MCF 10A (cell line): ENCODE measurements at regions not wholly inside any gene's neighbourhood (a gene's known extent, or its start where the extent isn't known, plus 50 kb on each side); places are given as distances from the start of the nearest gene placed in this dataset.

Experiments used
- BruUV-seq: library from RNA; stranded (reverse); fragments of 400-500 nt; replicated peaks from 2 replicates; lab custom pipeline; 2021; lab: Mats Ljungman, UMichigan
- CTCF ChIA-PET: fragments of 300-600 bp; sonication (Branson Sonifier 250); formaldehyde crosslinking; extraction: SDS; loops from one replicate; lab custom pipeline; 2021; ENCODE audit warnings: antibody characterized with exemption, inconsistent platforms; lab: Yijun Ruan, JAX
- POLR2A ChIA-PET: fragments of 300-600, 350-650 bp; sonication (Branson Sonifier 250); formaldehyde crosslinking; extraction: SDS; loops from one replicate; lab custom pipeline; 2020; ENCODE audit warnings: antibody characterized with exemption, inconsistent platforms; lab: Yijun Ruan, JAX
- DNase-seq: peaks from one replicate; pipeline ENCODE4 v3.0.0-alpha.2; 2018; ENCODE audit not compliant: unreplicated experiment
- H3K27ac Mint-ChIP-seq: one replicate; pipeline ENCODE4 v1.8.0; 2022; ENCODE audit warnings: mild to moderate bottlenecking, low read depth, mixed read lengths; ENCODE audit not compliant: unreplicated experiment
- H3K27me3 Mint-ChIP-seq: one replicate; pipeline ENCODE4 v1.8.0; 2022; ENCODE audit warnings: mixed read lengths; ENCODE audit not compliant: insufficient read depth, unreplicated experiment
- H3K36me3 Mint-ChIP-seq: one replicate; pipeline ENCODE4 v1.8.0; 2022; ENCODE audit warnings: mild to moderate bottlenecking, moderate library complexity, mixed read lengths; ENCODE audit not compliant: insufficient read depth, unreplicated experiment
- H3K4me1 Mint-ChIP-seq: one replicate; pipeline ENCODE4 v1.8.0; 2022; ENCODE audit warnings: mixed read lengths; ENCODE audit not compliant: insufficient read depth, unreplicated experiment
- H3K4me3 Mint-ChIP-seq: one replicate; pipeline ENCODE4 v1.8.0; 2022; ENCODE audit warnings: mild to moderate bottlenecking, moderate library complexity, mixed read lengths; ENCODE audit not compliant: unreplicated experiment
- H3K9me3 Mint-ChIP-seq: one replicate; pipeline ENCODE4 v1.8.0; 2022; ENCODE audit warnings: mixed read lengths; ENCODE audit not compliant: unreplicated experiment
- intact Hi-C: fragments of 100-400 bp; cut with micrococcal nuclease; formaldehyde crosslinking; loops from 2 replicates; pipeline ENCODE4 v1.14.1; 2022
- TF ChIP-seq, protein P1 (sequence below): fragments of 200-600 bp; IDR thresholded peaks from one replicate; pipeline ENCODE4 v1.8.0; 2022; ENCODE audit warnings: antibody characterized with exemption, mild to moderate bottlenecking; ENCODE audit not compliant: unreplicated experiment

DNA sequence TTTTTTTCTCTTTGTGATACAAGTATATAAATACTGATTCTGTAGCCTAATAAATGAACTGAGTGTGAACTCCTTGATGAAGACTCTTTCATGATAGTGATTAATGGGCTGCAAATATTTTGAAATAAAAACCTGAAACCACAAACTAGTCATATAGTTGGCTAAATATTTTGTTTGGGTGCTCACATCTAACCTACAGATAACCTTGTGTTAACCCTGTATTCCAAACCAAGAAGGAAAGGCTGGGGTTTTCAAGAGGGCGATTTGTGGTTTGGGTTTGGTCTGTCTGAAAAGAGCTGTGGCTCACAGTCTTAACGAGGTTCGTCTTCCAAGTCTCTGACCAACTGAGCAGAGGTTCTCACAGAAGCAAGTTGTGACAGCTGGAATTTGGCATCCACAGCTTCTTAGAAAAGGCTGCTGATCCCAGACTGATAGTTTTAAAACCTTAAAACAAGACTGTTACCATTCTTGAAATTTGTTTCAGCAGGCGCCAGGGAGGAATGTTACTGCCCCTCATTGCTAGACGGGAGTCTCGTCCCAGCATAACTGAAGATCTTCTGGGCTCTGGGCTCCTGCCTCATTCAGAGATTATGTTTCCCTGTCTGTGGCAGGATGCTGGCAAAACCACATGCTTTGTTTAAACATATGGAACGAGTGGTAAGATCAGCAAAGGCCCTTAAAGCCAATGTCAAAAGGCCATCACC is 736.4 kb upstream of the MARCKS start:
- Mint-ChIP-seq H3K27ac (no peak overlapping the region), H3K36me3 (no peaks in the 10 kb centered on the region), H3K4me1 (peaks cover 18% of the 10 kb centered on the region), H3K9me3 (peaks cover 21% of the 10 kb centered on the region), H3K4me3 (peak overlapping the region; percentile 29), H3K27me3 (no peaks in the 10 kb centered on the region)
- BruUV-seq = no TSS peak
- intact Hi-C loops = loop anchor here (1.0 to 2.0 kb wide), 2 partner anchors 340 to 738 kb away; no protein-coding TSS in a partner anchor
- DNase-seq = peak; percentile 89
- TF ChIP-seq, protein P1, sequence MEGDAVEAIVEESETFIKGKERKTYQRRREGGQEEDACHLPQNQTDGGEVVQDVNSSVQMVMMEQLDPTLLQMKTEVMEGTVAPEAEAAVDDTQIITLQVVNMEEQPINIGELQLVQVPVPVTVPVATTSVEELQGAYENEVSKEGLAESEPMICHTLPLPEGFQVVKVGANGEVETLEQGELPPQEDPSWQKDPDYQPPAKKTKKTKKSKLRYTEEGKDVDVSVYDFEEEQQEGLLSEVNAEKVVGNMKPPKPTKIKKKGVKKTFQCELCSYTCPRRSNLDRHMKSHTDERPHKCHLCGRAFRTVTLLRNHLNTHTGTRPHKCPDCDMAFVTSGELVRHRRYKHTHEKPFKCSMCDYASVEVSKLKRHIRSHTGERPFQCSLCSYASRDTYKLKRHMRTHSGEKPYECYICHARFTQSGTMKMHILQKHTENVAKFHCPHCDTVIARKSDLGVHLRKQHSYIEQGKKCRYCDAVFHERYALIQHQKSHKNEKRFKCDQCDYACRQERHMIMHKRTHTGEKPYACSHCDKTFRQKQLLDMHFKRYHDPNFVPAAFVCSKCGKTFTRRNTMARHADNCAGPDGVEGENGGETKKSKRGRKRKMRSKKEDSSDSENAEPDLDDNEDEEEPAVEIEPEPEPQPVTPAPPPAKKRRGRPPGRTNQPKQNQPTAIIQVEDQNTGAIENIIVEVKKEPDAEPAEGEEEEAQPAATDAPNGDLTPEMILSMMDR = no peak
- ChIA-PET POLR2A (interaction anchor here (0.7 to 1.2 kb wide), 4 partner anchors 11 to 511 kb away, joined by 3 to 4 read pairs (median 4); no protein-coding TSS in a partner anchor), CTCF (interaction anchor here (0.7 to 0.8 kb wide), 2 partner anchors 30 to 723 kb away, joined by 4 to 5 read pairs; no protein-coding TSS in a partner anchor)

DNA sequence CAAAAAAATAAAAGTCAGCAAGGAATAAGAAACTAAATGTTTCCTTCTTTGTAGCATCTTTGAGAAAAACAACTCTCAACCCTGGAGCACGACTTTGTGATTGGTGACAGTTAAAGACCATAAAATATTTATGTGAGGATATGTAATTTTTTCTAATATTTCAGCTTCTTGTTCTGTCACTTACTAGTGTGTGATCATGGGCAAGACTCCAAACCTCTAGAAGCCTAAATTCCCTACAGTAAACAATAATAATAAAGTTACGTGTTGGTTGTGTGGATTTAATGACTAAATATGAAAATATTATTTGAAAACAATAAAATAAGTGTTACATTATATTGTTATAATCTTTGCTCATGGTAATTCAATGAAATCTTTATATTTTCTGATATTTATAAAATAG is 735.6 kb upstream of the MARCKS start:
- TF ChIP-seq, protein P1 = no peak
- BruUV-seq = no TSS peak
- Mint-ChIP-seq H3K27me3 (no peaks in the 10 kb centered on the region), H3K36me3 (no peaks in the 10 kb centered on the region), H3K27ac (no peak overlapping the region), H3K9me3 (peaks cover 15% of the 10 kb centered on the region), H3K4me1 (peaks cover 18% of the 10 kb centered on the region), H3K4me3 (no peak overlapping the region)
- peak; percentile 2 for DNase-seq
- intact Hi-C loops = loop anchor here (2.0 kb wide), 1 partner anchor 341 kb away; no protein-coding TSS in a partner anchor
- ChIA-PET CTCF (interaction anchor here (0.6 kb wide), 1 partner anchor 185 kb away, joined by 5 read pairs; no protein-coding TSS in a partner anchor), POLR2A (interaction anchor here (0.9 to 1.1 kb wide), 2 partner anchors 11 to 511 kb away, joined by 3 to 4 read pairs; no protein-coding TSS in a partner anchor)

DNA sequence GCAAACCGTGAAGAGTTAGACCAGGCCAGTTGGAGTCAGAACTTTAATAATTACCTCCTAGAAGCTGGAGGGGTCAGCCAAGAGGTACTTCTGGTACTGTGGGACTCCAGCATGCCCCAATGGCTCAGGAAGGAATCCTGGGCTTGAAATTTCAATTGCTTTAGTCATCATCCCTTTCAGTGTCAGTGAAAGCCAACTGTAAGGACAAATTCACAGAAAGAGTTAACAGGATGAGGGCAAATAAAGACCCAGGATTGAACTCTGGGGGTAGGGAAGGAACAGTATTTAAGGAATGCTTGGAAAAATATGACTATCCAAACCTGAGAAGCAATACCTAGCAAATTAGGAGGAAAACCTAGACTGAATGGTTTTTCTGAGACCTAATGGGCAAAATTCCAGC is 735.1 kb upstream of the MARCKS start:
- no peak overlapping the region for H3K27ac Mint-ChIP-seq
- DNase-seq = peak; percentile 85
- H3K4me1 Mint-ChIP-seq = peaks cover 18% of the 10 kb centered on the region
- TF ChIP-seq, protein P1 = peak; percentile 12
- H3K36me3 Mint-ChIP-seq = no peaks in the 10 kb centered on the region
- POLR2A ChIA-PET = no interaction called here
- no peak overlapping the region for H3K4me3 Mint-ChIP-seq
- no TSS peak for BruUV-seq
- H3K9me3 Mint-ChIP-seq = peaks cover 10% of the 10 kb centered on the region
- H3K27me3 Mint-ChIP-seq = no peaks in the 10 kb centered on the region
- CTCF ChIA-PET = interaction anchor here (0.6 kb wide), 1 partner anchor 185 kb away, joined by 5 read pairs; no protein-coding TSS in a partner anchor
- intact Hi-C loops = no loop called here

DNA sequence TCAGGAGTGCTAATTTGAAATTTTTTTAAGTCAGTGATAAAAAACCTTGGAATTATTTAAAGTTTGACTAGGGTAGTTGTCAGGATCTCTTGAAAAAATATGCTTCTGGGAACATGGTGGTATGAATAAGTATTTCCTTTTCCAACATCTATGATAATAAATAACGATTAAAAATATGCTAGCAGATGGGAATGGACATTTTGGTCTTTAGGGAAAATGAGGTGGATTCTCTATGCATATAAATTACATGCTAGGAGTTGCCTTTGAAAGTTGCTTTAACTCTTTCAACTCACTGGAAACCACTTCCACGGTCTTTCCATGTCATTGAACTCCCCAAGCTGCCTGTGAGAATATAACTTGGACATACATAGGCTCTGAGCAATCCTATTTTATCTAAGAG is 731.5 kb upstream of the MARCKS start:
- POLR2A ChIA-PET = no interaction called here

More for the DNA sequence above, 731.5 kb upstream of the MARCKS start:
- peaks cover 11% of the 10 kb centered on the region for H3K4me1 Mint-ChIP-seq
- CTCF ChIA-PET = interaction anchor here (0.7 kb wide), 1 partner anchor 1346 kb away, joined by 3 read pairs; no protein-coding TSS in a partner anchor
- intact Hi-C loops = no loop called here
- H3K36me3 Mint-ChIP-seq = no peaks in the 10 kb centered on the region
- H3K27ac Mint-ChIP-seq = no peak overlapping the region
- H3K9me3 Mint-ChIP-seq = no peaks in the 10 kb centered on the region
- DNase-seq = no peak
- H3K27me3 Mint-ChIP-seq = no peaks in the 10 kb centered on the region
- no peak overlapping the region for H3K4me3 Mint-ChIP-seq
- TF ChIP-seq, protein P1 = no peak
- no TSS peak for BruUV-seq
